GM10266 (cell line): ENCODE measurements at regions not wholly inside any gene's neighbourhood (a gene's known extent, or its start where the extent isn't known, plus 50 kb on each side); places are given as distances from the start of the nearest gene placed in this dataset.

Experiments used
- DNase-seq: peaks from one replicate; pipeline ENCODE4 v3.0.0; 2012; ENCODE audit errors: extremely low spot score
- TF ChIP-seq, protein P1 (sequence below): IDR thresholded peaks from 2 replicates; pipeline ENCODE4 v1.5.1; 2012; ENCODE audit warnings: mild to moderate bottlenecking, low read depth; ENCODE audit not compliant: control insufficient read depth, insufficient read depth; ENCODE audit errors: missing control alignments

DNA sequence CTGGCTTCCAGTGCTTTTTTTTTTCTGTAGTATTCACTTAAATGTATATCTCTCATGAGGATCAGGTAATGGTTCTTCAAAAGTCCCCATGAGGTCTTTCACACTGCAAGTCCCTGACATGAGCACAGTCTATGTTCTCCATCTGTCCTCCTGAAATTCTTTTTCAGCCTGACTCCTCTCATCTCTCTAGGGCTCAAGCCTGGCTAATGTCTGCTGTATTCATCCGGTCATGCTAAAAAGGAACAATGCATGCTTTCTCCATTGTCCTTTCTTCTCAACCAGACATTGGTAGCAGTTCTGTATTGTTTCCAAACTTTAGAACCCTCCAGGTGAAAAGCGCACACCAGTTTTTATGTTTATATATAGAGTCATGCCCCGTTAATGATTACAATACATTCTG is 368.3 kb upstream of the OLFM3 start:
- TF ChIP-seq, protein P1, sequence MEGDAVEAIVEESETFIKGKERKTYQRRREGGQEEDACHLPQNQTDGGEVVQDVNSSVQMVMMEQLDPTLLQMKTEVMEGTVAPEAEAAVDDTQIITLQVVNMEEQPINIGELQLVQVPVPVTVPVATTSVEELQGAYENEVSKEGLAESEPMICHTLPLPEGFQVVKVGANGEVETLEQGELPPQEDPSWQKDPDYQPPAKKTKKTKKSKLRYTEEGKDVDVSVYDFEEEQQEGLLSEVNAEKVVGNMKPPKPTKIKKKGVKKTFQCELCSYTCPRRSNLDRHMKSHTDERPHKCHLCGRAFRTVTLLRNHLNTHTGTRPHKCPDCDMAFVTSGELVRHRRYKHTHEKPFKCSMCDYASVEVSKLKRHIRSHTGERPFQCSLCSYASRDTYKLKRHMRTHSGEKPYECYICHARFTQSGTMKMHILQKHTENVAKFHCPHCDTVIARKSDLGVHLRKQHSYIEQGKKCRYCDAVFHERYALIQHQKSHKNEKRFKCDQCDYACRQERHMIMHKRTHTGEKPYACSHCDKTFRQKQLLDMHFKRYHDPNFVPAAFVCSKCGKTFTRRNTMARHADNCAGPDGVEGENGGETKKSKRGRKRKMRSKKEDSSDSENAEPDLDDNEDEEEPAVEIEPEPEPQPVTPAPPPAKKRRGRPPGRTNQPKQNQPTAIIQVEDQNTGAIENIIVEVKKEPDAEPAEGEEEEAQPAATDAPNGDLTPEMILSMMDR = no peak
- no peak for DNase-seq

DNA sequence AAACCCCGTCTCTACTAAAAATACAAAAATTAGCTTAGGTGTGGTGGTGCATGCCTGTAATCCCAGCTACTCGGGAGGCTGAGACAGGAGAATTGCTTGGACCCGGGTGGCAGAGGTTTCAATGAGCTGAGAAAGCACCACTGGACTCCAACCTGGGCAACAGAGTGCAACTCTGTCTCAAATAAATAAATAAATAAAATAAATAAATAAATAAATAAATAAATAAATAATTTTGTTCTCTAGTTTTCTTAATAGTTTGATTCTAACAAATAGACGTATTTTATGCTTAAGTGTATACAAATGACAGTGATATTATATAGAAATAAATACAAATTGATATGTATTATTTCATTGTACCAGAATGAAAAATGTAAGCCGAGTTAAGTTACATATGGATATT is 339.9 kb upstream of the OLFM3 start:
- TF ChIP-seq, protein P1 = no peak
- DNase-seq = no peak

DNA sequence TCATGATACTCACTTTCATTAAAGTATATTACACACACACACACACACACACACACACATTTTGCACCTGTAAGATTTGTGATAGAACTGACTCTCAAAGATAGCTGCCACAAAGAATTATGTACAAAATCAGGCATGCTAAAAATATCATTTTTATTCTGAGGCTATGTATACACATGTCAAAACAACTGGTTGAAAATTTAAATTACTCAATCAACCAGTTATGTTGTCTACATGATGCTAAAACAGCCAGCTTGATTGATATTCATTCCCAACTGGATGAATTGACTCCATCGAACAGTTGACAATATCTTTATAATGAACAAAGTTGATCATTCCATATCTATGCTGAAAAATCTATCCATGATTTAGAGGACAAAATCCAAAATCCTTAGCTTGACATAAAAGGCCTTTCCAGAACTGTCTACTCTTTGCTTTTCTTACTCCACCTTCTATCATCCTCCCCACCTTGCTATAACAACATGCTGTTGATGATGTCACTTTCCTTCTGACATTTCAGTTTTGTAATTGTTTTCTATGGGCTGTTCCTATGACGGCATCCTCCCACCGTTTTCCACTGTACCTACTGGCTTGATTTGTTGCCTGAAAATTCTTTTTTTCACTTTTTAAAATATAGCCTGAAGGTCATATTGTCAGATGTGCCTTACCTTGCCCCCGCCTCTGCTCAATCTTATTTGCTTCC is 321.5 kb upstream of the OLFM3 start:
- DNase-seq = no peak

DNA sequence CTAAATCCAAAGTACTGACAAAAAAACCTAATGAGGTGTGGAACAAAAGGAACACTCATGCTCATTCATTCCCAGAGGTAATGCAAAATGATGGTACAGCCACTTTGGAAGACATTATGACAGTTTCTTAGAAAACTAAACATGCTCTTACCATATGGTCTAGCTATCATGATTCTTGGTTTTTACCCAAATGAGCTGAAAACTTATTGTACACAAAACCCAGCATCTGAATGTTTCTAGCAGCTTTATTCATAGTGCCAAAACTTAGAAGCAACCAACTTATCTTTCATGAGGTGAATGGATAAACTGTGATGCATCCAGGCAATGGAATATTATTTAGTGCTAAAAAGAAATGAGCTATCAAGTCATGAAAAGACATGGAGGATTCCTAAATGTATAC is 318.4 kb upstream of the OLFM3 start:
- TF ChIP-seq, protein P1 = no peak
- no peak for DNase-seq

More for the DNA sequence above, 321.5 kb upstream of the OLFM3 start:
- TF ChIP-seq, protein P1 = no peak

DNA sequence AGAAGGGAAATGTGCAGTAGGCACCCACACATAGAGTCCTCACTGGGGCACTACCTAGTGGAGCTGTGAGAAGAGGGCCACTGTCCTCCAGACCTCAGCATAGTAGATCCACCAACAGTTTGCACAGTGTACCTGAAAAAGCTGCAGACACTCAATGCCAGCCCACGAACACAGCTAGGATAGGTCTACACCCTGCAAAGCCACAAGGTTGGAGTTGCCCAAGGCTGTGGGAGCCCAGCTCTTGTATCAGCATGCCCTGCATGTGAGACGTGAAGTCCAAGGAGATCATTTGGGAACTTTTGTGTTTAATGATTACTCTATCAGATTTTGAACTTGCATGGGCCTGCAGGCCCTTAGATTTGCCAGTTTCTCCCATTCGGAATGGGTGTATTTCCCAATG is 299.4 kb upstream of the OLFM3 start:
- no peak for DNase-seq
- TF ChIP-seq, protein P1 = no peak

DNA sequence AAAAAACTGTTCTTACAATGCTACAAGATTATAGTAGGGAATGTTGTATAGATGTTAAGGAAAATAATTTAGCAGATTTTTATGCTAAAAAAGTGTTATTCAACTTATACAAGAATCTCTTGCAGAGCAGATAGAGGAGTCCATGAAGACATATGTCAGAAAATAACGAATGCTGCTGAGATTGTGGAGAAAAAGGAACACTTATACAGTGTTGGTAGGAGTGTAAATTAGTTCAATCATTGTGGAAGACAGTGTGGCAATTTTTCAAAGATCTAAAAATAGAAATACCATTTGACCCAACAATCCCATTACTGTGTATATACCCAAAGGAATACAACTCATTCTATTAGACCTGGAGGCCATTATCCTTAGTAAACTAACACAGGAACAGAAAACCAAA is 286.2 kb upstream of the OLFM3 start:
- TF ChIP-seq, protein P1 = no peak

DNA sequence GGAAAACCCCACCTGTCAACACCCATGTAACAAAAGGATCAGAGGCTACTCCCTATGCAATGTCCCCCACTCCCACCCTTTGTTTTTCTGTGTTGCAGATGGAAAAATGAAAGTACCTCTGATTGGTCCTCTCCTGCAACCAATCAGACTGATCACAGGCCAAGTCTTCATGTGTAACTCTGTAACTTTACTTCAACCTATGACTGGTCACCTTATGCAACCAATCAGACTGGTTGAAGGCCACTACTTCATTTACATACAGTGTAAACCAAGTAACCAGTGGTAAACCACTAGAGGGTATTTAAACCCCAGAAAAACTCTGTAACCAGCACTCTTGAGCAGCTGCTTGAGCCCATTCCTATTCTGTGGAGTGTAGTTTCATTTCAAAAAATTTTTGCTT is 266.3 kb upstream of the OLFM3 start:
- TF ChIP-seq, protein P1 = no peak
- no peak for DNase-seq

More for the DNA sequence above, 286.2 kb upstream of the OLFM3 start:
- DNase-seq = no peak
